ENCODE measurements at regions not wholly inside any gene's neighbourhood (a gene's known extent, or its start where the extent isn't known, plus 50 kb on each side); places are given as distances from the start of the nearest gene placed in this dataset.

DNA sequence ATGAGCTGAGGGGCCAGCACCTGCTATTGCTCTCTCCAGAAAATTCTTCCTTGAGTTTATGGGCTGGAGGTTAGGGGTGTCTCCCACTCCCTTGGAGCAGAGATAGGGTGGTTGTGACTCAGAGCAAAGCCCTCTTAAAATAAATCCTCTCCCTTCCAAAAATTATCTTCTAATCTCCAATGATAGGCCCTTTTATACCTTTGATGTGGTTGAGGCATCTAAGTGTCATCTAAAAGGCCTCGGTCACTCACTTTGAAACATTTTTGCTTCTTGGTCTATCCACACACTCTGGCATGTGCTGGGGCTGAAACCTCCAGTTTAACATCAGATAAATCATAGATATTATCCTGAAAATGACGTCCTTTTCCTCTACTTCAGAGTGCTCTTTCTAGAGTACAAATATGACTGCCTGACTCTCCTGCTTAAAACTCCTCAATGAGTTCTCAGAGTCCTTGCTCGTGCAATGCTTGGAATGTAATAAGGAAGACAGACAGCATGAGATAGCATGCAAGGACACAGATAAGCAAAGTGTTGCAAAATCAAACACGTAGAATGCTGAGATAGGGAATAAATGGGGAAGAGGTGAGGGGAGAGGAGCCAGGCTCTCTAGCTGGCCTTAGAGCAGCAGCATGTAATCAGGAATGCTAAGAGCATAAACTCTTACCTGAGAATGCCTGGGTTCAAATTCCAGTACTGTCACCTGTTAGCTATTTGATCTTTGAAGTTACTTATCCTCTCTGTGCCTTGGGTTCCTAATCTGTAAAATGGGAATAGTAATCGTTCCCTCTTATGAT, 374.1 kb upstream of the CITED2 start (continued):
- TF ChIP-seq, protein P1, sequence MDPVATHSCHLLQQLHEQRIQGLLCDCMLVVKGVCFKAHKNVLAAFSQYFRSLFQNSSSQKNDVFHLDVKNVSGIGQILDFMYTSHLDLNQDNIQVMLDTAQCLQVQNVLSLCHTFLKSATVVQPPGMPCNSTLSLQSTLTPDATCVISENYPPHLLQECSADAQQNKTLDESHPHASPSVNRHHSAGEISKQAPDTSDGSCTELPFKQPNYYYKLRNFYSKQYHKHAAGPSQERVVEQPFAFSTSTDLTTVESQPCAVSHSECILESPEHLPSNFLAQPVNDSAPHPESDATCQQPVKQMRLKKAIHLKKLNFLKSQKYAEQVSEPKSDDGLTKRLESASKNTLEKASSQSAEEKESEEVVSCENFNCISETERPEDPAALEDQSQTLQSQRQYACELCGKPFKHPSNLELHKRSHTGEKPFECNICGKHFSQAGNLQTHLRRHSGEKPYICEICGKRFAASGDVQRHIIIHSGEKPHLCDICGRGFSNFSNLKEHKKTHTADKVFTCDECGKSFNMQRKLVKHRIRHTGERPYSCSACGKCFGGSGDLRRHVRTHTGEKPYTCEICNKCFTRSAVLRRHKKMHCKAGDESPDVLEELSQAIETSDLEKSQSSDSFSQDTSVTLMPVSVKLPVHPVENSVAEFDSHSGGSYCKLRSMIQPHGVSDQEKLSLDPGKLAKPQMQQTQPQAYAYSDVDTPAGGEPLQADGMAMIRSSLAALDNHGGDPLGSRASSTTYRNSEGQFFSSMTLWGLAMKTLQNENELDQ (CRISPR knock-in tag; IDR thresholded peaks at IDR 0.05; ENCODE audit: borderline replicate concordance) = no peak
- TF ChIP-seq KLF10 (CRISPR knock-in tag; IDR thresholded peaks at IDR 0.05) (no peak), CBFB (CRISPR knock-in tag; IDR thresholded peaks at IDR 0.05) (no peak), ZNF444 (CRISPR knock-in tag; IDR thresholded peaks at IDR 0.05) (no peak), TAF1 (IDR thresholded peaks at IDR 0.05; ENCODE audit: control insufficient read depth, extremely low read depth, insufficient read depth, low read length, severe bottlenecking) (no peak), TBP (optimal IDR thresholded peaks at IDR 0.05; ENCODE audit: low read depth, low read length) (no peak)
- TF ChIP-seq, protein P2, sequence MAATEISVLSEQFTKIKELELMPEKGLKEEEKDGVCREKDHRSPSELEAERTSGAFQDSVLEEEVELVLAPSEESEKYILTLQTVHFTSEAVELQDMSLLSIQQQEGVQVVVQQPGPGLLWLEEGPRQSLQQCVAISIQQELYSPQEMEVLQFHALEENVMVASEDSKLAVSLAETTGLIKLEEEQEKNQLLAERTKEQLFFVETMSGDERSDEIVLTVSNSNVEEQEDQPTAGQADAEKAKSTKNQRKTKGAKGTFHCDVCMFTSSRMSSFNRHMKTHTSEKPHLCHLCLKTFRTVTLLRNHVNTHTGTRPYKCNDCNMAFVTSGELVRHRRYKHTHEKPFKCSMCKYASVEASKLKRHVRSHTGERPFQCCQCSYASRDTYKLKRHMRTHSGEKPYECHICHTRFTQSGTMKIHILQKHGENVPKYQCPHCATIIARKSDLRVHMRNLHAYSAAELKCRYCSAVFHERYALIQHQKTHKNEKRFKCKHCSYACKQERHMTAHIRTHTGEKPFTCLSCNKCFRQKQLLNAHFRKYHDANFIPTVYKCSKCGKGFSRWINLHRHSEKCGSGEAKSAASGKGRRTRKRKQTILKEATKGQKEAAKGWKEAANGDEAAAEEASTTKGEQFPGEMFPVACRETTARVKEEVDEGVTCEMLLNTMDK (IDR thresholded peaks at IDR 0.05; ENCODE audit: borderline replicate concordance, insufficient read depth, low read depth, low read length, poor library complexity, severe bottlenecking) = no peak
- TF ChIP-seq, protein P3, sequence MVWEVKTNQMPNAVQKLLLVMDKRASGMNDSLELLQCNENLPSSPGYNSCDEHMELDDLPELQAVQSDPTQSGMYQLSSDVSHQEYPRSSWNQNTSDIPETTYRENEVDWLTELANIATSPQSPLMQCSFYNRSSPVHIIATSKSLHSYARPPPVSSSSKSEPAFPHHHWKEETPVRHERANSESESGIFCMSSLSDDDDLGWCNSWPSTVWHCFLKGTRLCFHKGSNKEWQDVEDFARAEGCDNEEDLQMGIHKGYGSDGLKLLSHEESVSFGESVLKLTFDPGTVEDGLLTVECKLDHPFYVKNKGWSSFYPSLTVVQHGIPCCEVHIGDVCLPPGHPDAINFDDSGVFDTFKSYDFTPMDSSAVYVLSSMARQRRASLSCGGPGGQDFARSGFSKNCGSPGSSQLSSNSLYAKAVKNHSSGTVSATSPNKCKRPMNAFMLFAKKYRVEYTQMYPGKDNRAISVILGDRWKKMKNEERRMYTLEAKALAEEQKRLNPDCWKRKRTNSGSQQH (CRISPR knock-in tag; IDR thresholded peaks at IDR 0.05) = no peak
- TF ChIP-seq, protein P4, sequence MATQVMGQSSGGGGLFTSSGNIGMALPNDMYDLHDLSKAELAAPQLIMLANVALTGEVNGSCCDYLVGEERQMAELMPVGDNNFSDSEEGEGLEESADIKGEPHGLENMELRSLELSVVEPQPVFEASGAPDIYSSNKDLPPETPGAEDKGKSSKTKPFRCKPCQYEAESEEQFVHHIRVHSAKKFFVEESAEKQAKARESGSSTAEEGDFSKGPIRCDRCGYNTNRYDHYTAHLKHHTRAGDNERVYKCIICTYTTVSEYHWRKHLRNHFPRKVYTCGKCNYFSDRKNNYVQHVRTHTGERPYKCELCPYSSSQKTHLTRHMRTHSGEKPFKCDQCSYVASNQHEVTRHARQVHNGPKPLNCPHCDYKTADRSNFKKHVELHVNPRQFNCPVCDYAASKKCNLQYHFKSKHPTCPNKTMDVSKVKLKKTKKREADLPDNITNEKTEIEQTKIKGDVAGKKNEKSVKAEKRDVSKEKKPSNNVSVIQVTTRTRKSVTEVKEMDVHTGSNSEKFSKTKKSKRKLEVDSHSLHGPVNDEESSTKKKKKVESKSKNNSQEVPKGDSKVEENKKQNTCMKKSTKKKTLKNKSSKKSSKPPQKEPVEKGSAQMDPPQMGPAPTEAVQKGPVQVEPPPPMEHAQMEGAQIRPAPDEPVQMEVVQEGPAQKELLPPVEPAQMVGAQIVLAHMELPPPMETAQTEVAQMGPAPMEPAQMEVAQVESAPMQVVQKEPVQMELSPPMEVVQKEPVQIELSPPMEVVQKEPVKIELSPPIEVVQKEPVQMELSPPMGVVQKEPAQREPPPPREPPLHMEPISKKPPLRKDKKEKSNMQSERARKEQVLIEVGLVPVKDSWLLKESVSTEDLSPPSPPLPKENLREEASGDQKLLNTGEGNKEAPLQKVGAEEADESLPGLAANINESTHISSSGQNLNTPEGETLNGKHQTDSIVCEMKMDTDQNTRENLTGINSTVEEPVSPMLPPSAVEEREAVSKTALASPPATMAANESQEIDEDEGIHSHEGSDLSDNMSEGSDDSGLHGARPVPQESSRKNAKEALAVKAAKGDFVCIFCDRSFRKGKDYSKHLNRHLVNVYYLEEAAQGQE (IDR thresholded peaks at IDR 0.05; ENCODE audit: borderline replicate concordance) = peak; percentile 23; the same call in 1 of the 2 replicates
- TF ChIP-seq, protein P4 (CRISPR knock-in tag; IDR thresholded peaks at IDR 0.05; ENCODE audit: low read depth) = no peak
- TF ChIP-seq, protein P5, sequence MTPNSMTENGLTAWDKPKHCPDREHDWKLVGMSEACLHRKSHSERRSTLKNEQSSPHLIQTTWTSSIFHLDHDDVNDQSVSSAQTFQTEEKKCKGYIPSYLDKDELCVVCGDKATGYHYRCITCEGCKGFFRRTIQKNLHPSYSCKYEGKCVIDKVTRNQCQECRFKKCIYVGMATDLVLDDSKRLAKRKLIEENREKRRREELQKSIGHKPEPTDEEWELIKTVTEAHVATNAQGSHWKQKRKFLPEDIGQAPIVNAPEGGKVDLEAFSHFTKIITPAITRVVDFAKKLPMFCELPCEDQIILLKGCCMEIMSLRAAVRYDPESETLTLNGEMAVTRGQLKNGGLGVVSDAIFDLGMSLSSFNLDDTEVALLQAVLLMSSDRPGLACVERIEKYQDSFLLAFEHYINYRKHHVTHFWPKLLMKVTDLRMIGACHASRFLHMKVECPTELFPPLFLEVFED (CRISPR knock-in tag; conservative IDR thresholded peaks at IDR 0.05) = no peak

All from K562 (cell line).